IMR-90 (cell line): ENCODE measurements at regions not wholly inside any gene's neighbourhood (a gene's known extent, or its start where the extent isn't known, plus 50 kb on each side); places are given as distances from the start of the nearest gene placed in this dataset.

Source experiments
- CHD1 ChIP-seq: IDR thresholded peaks from 2 replicates; pipeline ENCODE4 v1.6.1; 2012; ENCODE audit warnings: low read depth, low read length, improper control_type of control experiment
- POLR2A ChIP-seq: IDR thresholded peaks from 2 replicates; pipeline ENCODE4 v1.6.1; 2012; ENCODE audit warnings: mild to moderate bottlenecking, low read depth, low read length
- TF ChIP-seq, protein P1 (sequence below): conservative IDR thresholded peaks from 2 replicates; pipeline ENCODE4 v1.5.1; 2012; ENCODE audit warnings: mild to moderate bottlenecking, low read depth, low read length, improper control_type of control experiment
- TF ChIP-seq, protein P2 (sequence below): fragments of 150-350 bp; IDR thresholded peaks from 2 replicates; pipeline ENCODE4 v1.6.1; 2016; ENCODE audit warnings: low read depth, mild to moderate bottlenecking, low read length, moderate library complexity, borderline replicate concordance

DNA sequence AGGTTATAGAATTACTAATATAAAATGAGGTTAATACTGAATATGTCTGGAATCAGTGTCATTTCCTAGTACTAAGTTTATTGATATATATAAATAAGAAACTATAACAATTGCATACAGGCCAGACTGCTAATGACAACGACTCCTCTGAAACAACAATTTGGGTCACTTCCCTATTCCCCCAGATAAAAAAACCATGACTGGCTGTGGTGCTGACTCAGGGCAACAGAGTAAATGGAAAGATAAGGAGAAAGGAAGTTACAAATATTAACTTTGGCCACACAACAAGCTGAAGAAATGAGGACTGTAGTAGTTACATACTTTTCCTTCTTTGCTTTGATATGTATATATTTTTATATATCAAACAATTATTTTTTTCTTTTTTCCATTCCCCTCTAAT lies 263.7 kb upstream of the PCDH9 start:
- TF ChIP-seq, protein P1, sequence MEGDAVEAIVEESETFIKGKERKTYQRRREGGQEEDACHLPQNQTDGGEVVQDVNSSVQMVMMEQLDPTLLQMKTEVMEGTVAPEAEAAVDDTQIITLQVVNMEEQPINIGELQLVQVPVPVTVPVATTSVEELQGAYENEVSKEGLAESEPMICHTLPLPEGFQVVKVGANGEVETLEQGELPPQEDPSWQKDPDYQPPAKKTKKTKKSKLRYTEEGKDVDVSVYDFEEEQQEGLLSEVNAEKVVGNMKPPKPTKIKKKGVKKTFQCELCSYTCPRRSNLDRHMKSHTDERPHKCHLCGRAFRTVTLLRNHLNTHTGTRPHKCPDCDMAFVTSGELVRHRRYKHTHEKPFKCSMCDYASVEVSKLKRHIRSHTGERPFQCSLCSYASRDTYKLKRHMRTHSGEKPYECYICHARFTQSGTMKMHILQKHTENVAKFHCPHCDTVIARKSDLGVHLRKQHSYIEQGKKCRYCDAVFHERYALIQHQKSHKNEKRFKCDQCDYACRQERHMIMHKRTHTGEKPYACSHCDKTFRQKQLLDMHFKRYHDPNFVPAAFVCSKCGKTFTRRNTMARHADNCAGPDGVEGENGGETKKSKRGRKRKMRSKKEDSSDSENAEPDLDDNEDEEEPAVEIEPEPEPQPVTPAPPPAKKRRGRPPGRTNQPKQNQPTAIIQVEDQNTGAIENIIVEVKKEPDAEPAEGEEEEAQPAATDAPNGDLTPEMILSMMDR: no peak
- TF ChIP-seq POLR2A: no peak
- TF ChIP-seq, protein P2, sequence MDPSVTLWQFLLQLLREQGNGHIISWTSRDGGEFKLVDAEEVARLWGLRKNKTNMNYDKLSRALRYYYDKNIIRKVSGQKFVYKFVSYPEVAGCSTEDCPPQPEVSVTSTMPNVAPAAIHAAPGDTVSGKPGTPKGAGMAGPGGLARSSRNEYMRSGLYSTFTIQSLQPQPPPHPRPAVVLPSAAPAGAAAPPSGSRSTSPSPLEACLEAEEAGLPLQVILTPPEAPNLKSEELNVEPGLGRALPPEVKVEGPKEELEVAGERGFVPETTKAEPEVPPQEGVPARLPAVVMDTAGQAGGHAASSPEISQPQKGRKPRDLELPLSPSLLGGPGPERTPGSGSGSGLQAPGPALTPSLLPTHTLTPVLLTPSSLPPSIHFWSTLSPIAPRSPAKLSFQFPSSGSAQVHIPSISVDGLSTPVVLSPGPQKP: no peak
- TF ChIP-seq CHD1: no peak
